ENCODE measurements at regions not wholly inside any gene's neighbourhood (a gene's known extent, or its start where the extent isn't known, plus 50 kb on each side); places are given as distances from the start of the nearest gene placed in this dataset.
A peak's percentile ranks its signal among the peaks of the same experiment; 100 is the strongest.
"Not testable (repeated sequence)": the region's sequence is repeated elsewhere in the genome, so short reads cannot be mapped to it uniquely, and the experiment has no call there.

- DNase-seq (ENCODE audit: low read depth): no peak
Observed at GRCh38 chr6:97915537-97915936, 632.5 kb upstream of the MMS22L start.

GRCh38 chr6:97917369-97917768, 634.4 kb upstream of the MMS22L start:
- DNase-seq (ENCODE audit: low read depth): no peak

- no peak for DNase-seq (ENCODE audit: low read depth)
Observed at GRCh38 chr6:97919046-97919445, 636.0 kb upstream of the MMS22L start.

GRCh38 chr6:97919631-97920030, 636.6 kb upstream of the MMS22L start:
- no peak for DNase-seq (ENCODE audit: low read depth)

GRCh38 chr6:97923249-97923648, 640.2 kb upstream of the MMS22L start:
- DNase-seq (ENCODE audit: low read depth): no peak

- DNase-seq (ENCODE audit: low read depth): no peak
Observed at GRCh38 chr6:97925504-97925903, 642.5 kb upstream of the MMS22L start.

- DNase-seq (ENCODE audit: low read depth): no peak
Observed at GRCh38 chr6:97939440-97940168, 656.6 kb upstream of the MMS22L start.

GRCh38 chr6:97947841-97948240, 664.8 kb upstream of the MMS22L start:
- DNase-seq (ENCODE audit: low read depth): peak; percentile 91

- peak; percentile 72 for DNase-seq (ENCODE audit: low read depth)
Observed at GRCh38 chr6:97958134-97958533, 675.1 kb upstream of the MMS22L start.

GRCh38 chr6:97963193-97963592, 680.2 kb upstream of the MMS22L start:
- peak; percentile 13 for DNase-seq (ENCODE audit: low read depth)

- DNase-seq (ENCODE audit: low read depth): no peak
Observed at GRCh38 chr6:97969065-97969464, 686.0 kb upstream of the MMS22L start.

GRCh38 chr6:97977084-97977483, 694.1 kb upstream of the MMS22L start:
- DNase-seq (ENCODE audit: low read depth): no peak

- DNase-seq (ENCODE audit: low read depth): peak; percentile 6
Observed at GRCh38 chr6:97978855-97979271, 695.8 kb upstream of the MMS22L start.

GRCh38 chr6:97979285-97979684, 696.3 kb upstream of the MMS22L start:
- not testable (repeated sequence) for DNase-seq (ENCODE audit: low read depth)

GRCh38 chr6:97989451-97989850, 706.4 kb upstream of the MMS22L start:
- DNase-seq (ENCODE audit: low read depth): no peak

GRCh38 chr6:97995158-97995557, 712.1 kb upstream of the MMS22L start:
- no peak for DNase-seq (ENCODE audit: low read depth)

- no peak for DNase-seq (ENCODE audit: low read depth)
Observed at GRCh38 chr6:98002678-98003077, 719.7 kb upstream of the MMS22L start.

- DNase-seq (ENCODE audit: low read depth): no peak
Observed at GRCh38 chr6:98014442-98015201, 731.6 kb upstream of the MMS22L start.

GRCh38 chr6:98016565-98016964, 733.5 kb upstream of the MMS22L start:
- DNase-seq (ENCODE audit: low read depth): no peak

GRCh38 chr6:98020222-98020621, 737.2 kb upstream of the MMS22L start:
- DNase-seq (ENCODE audit: low read depth): no peak

GRCh38 chr6:98024359-98024758, 741.3 kb upstream of the MMS22L start:
- no peak for DNase-seq (ENCODE audit: low read depth)

GRCh38 chr6:98027898-98028297, 744.9 kb upstream of the MMS22L start:
- DNase-seq (ENCODE audit: low read depth): no peak

GRCh38 chr6:98033617-98034016, 750.6 kb upstream of the MMS22L start:
- no peak for DNase-seq (ENCODE audit: low read depth)

Measured in M059J (cell line).